Muscle of back (tissue), 3 donors: ENCODE measurements at regions not wholly inside any gene's neighbourhood (a gene's known extent, or its start where the extent isn't known, plus 50 kb on each side); places are given as distances from the start of the nearest gene placed in this dataset.

Experiments used
- DNase-seq, 3 donors: peaks; one replicate each; pipeline versions ENCODE4 v3.0.0 to v3.0.0-alpha.2; 2013

DNA sequence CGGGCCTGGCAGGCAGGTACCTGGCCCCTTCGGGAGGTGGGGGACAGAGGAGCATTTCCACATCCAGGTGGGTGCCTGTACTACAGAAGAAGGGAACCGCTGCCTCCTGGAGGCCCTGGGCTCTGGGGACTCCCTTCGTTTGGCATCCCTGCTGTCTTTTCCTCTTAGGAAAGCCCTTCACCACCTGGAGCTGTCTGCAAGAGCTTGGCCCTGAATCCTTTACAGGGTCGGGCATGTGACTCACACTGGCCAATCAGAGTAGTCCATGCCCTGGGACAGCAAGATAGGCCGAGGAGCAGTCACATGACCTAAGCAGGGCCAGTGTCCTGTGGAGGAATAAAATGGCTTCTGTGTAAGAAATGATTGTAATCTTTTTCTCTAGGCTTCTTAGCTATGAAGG is 224.9 kb downstream of the ANKRD60 start:
- no peak for DNase-seq

- no peak for DNase-seq
These were observed 225.6 kb downstream of the ANKRD60 start for GRCh38 chr20:58002901-58003300.

DNA sequence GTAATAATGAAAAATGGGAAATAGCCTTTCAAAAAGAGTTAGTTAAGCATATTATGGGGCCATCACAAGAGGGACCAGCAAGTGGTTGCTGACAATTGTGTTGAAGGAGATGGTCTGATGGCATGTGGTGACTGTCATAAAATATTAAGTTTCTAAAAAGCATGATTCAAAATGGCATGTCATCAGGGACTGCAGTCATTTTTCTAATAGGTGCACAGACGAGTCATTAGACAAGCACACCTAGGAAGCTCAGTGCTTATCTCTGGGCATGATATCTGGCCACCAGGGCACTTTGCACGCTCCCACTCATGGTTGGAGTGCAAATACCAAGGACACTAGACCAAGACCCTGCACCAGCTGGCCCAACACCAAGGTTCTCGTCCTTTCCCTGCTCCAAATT is 226.5 kb downstream of the ANKRD60 start:
- DNase-seq = no peak

GRCh38 chr20:58001381-58001780 is 227.1 kb downstream of the ANKRD60 start:
- DNase-seq = peak in 2 of 3 donors; percentile 36 to 68

DNA sequence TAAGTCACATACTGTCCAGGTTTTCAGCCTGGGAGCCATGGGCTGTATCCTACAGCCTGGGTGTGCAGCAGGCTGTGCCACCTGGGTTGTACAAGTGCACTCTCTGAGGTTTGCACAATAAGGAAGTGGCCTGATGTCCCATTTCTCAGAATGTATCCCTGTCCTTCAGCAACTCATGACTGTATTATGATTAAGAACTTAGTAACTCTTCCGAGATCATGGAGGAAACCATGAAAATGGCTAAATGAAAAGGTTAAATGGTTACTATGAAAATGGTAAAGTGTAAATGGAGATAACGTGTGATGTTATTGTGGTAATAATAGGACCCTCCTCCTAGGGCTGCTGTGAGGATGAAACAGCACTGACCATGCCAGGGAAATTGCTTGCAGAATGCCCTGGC is 227.6 kb downstream of the ANKRD60 start:
- DNase-seq = no peak

- peak in 2 of 3 donors; percentile 34 to 67 for DNase-seq
These were observed 228.9 kb downstream of the ANKRD60 start for GRCh38 chr20:57999465-58000111.

DNA sequence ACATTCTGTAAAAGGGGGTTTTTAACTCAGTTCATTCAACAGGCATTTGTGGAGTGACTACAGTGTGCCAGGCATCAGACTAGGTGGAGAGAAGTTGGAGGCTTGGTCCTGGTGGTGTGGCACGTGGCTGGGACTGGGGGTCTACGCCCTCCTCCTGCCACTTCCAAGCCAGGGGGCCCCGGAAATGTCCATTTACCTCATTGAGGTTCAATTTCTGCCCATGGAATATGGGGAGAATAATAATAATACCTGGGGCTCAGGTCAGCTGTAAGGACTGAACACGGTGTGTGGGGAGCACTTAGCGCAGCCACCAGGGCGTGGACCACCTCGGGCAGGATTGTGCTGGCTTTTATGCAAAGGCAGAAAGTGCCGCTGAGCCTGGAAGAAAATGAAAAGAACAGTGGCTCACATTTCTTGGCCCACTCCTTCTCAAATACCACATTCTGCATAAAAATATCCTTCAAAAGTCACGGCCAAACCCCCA is 229.4 kb downstream of the ANKRD60 start:
- DNase-seq = no peak

GRCh38 chr20:57998276-57998675 is 230.2 kb downstream of the ANKRD60 start:
- no peak for DNase-seq

GRCh38 chr20:57996936-57997890 is 231.2 kb downstream of the ANKRD60 start:
- no peak for DNase-seq

DNA sequence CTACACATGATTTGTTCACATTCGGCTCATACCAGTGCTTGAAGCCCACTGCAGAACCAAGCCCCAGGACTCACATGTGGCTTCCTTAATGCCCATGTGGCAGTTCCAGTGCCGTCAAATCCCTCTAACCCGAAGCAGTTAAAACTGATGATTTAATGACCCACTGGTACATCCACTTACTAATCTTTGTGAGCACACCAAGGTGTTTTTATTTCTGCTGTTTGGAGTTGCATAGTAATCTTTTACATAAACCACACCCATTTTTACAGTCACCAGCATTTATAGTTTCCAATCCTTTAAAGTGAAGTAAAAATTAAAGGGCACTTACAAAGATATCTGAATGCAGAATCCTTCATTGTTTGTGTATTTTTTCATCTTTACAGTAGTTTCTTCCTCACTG is 232.0 kb downstream of the ANKRD60 start:
- DNase-seq = no peak

DNA sequence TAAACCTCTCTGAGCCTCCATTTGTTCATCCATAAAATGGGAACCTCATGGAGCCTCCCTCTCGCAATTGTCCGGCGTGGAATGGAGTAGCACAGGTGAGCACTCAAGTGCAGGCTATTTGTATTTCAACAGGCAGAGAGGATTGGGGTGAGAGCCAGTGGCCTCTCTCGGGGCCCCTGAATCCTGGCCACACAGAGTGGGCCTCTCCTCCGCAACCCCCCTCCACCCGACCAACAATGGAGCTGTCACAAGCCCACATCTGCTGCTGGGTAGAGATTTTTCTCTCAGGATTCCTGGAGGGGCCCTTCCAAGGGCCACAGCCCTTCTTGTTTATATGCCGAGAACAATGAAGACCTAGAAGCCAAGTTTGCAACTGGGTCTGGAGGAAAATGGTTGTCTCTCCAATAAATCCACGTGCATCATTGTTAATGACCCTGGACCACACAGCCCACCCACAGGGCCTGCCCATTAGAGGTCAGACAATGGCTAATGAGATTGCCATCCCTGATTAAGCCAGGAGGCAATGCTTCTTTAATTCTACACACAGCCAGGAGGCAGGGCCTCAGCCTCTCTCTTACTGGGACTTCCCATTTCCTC is 233.0 kb downstream of the ANKRD60 start:
- DNase-seq = no peak

- peak in 1 of 3 donors; percentile 56 for DNase-seq
These were observed 234.6 kb downstream of the ANKRD60 start for GRCh38 chr20:57993716-57994431.

DNA sequence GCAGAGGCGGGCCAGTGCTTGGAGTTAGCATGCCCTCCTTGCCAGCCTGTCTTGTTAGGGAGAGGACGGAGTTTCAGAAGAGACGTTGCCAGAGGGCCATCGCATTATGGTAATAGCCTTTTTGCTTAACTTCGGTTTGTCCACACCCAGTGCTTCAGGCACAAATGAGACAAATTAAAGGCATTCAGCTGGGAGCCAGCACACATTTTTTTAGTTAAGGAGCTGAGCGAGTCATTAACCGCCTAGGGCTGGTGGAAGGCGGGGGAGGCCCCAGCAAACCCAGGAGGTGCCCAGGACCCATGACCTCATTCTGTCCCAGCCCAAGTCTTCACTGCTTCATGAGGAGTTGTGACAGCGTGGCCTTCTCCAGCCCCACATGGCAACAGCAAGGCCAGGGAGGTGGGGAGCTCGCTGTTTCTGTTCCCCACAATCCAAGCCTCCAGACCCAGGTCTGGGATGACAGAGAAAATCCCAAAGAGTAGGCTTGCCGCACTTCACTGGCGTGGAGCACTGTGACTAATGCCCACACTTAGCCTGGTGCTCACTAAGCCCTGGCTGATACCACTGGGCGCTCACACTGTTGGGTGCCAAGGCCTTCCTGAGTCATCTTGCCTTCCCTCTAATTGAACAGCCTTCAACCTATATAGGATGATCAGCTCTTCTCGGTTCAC is 237.1 kb downstream of the ANKRD60 start:
- peak in 2 of 3 donors; percentile 45 to 64 for DNase-seq

DNA sequence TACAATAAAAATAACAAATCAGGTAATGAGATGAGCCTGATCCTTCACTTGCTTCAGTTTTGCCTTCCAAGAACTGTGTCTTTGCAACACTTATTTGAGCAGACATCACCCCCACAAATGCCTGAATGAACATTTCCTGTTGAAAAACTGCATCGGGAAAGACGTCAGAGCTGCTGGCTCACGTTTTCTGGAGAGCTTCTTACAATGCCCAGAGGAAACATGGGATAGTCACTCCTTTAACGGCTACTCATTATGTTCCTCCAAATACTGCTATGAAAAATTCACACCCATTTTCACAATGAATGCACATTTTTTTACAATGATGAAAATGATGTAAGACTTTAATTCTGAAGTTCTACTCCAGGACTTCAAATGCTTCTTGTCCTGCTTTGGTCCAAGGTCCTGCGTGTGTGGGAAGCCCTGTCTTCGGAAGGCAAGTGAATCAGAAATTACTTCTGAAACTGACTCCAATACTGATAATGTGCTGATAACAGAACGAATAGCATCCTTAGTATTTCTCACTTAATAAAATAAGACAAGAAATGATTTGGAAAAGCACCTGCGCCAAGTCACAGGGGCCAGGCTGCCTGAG is 238.0 kb downstream of the ANKRD60 start:
- peak; percentile 38 to 69 (median 58) for DNase-seq

DNA sequence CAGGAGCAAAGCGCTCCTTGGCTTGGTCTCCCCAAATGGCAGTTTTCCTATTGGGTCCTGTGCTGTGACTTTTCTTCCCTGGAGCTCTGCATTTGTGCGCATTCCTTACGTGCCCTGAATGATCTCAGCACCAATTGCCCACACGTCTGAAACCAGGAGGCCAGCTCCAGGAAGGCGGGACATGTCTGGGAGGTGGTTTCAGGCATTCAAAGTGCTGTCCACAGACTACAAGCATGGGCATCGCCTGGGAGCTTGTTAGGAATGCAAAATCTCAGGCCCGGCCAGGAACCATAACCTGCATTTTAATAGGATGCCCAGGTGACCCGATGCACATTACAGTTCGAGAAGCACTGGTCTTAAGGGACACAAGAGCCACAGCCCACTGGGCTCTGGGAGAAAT is 239.6 kb downstream of the ANKRD60 start:
- DNase-seq = no peak

- no peak for DNase-seq
These were observed 240.0 kb downstream of the ANKRD60 start for GRCh38 chr20:57988422-57988821.

- DNase-seq = no peak
These were observed 240.8 kb downstream of the ANKRD60 start for GRCh38 chr20:57987659-57988058.

DNA sequence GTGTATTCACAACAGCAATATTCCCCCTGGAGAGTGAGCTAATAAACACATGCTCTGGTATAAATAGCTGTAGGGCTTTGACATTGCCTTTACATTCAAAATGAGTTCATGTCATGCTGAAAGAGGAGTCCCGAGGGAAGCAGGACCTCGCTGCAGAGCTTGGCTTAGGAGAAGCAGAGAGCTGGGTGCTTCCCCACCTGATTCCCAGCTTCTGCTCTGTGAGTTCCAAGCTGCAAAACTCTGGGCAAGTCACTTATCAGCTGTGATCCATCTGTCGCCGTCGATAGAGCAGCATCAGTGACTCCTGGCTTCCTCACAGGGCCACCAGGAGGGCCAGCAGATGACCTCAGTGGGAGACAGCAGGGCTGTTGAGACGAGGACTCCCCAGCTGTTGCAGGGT is 241.8 kb downstream of the ANKRD60 start:
- DNase-seq = peak in 1 of 3 donors; percentile 59

GRCh38 chr20:57985278-57985677 is 243.2 kb downstream of the ANKRD60 start:
- peak in 1 of 3 donors; percentile 50 for DNase-seq

GRCh38 chr20:57983082-57983481 is 245.4 kb downstream of the ANKRD60 start:
- no peak for DNase-seq

- DNase-seq = no peak
These were observed 247.9 kb downstream of the ANKRD60 start for GRCh38 chr20:57980506-57980905.
